GM18907 (cell line): ENCODE measurements at regions not wholly inside any gene's neighbourhood (a gene's known extent, or its start where the extent isn't known, plus 50 kb on each side); places are given as distances from the start of the nearest gene placed in this dataset.
A peak's percentile ranks its signal among the peaks of the same experiment; 100 is the strongest.
"Not testable (repeated sequence)": the region's sequence is repeated elsewhere in the genome, so short reads cannot be mapped to it uniquely, and the experiment has no call there.

Experiments used
- ATAC-seq: cut with Tn5 transposase; IDR thresholded peaks from one replicate; pipeline ENCODE4 v1.9.1; 2021; ENCODE audit warnings: mild to moderate bottlenecking, moderate library complexity; ENCODE audit not compliant: unreplicated experiment

DNA sequence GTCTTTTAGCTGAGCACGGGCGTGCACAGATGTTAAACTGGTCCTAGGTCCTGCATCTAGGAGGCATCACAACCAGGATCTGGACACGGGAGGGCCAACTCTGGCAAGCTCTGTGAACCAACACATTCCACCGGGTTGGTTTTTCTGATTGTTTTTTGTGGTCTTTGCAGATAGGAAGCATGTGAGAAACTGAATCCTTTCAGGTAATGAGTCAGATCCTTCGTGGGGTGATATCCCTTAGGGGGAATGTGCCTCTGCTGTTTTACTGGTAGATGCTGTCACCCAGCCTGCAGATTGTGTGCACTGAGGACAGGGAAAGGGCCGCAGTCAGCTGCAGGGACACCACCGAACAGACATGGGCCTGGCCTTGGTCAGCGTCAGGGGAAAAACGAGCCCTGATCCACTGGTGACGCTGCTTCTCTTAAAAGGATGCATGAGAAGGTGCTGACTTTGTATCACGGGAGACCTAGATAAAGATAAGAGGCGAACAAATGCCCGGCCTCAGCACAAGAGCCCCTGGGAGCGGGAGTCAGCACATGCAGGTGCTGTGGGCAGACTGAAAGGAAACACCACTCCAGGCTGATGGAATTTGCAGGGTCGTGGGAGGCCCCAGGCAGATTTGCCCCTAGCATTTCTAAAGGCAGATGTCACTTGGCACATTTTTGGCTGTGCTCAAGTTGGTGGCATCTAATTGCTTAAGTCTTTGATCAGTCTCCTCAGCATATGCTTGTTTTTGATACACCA lies 51.1 kb downstream of the DOP1B start:
- ATAC-seq, result no peak

DNA sequence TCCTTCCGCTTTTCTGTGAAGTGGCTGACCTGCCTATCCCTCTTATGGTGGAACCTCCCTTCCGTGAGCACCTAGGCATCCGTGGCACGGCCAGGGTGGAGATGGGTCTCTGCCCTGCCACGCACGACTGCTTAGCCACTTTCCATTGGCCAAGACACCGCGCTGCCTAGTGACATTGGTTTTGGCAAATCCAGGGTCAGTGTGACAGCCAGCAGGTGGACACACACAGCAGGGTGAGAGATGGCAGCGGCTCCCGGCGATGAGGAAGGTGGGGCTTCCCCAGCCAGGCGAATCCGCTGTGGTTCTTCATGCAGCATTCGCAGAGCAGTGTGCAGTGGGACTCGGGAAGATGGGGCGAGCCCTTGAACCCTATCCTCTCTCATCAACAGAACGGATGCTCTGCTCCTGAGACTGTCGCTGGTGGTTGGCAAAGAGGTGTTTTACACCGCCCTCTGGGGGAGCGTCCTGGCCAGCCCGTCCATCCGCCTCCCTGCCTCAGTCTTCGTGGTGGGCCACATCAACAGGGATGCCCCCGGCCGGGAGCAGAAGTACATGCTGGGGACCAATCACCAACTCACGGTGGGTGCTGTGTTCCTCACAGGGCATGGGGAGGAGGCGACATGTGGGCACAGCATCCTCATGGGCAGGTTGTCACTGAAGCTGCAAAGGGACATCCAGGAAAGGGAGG lies 51.8 kb downstream of the DOP1B start:
- ATAC-seq, result no peak

DNA sequence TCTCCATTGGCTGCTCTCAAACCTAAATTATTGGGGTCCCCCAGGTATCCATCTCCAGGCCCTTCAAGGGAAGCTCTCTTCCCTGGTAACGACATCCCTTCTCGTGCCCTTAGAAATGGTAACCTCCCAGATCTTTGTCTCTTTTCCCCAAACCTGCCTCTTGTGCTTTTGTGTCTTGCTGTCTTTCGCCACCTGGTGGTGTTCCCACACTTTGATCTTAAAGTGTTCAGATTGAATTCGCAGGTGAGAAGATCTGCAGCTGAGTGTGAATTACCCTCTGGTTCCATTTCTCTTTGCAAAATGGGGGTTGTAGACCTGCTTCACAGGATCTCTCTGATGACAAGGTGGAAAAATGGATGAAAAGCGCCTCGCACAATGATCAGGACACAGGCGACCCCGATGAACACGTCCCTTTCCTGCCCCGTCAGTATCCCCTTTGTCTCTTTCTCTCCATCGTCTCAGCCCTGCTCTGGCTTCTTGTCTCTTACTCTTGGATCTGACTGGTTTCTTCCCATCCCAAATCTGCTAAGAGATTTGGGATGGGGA lies 53.1 kb downstream of the DOP1B start:
- ATAC-seq, result no peak

DNA sequence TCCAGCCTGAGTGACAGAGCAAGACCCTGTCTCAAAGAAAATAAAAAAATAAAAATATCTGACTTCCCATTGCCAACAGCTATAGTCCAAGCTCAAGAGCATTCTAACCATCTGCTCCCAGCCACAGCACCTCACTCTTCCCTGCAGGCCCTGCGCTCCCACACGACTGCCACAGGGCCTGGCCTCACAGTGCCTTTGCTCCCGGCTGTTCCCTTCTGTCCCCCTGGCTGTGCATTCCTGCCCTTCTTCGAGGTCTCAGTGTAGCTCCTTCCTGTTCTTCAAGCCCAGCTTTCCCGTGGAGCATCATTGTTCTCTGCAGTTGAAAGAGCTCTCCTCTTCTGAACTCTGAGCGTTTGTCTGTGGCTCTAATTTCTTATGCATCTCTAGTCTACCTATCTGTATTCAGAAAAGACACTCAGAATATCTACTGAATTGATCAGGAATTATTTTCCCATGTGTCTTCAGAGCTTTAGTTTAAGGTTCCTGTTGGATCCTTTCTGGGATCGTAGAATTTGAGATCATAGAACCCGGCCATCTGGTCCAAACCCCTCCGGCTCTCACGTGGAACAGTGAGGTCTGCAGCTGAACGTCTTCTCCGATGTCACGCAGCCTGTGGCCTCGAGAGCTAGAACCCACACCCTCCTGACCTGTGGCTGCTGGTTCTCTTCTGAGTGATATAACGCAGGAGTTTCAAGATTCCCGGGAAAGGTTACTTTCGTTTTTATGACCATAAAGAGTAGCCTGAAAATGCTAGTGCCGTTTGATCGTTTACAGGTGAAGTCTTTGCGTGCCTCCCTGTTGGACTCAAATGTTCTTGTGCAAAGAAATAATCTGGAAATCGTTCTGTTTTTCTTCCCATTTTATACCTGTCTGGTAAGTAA lies 54.4 kb downstream of the DOP1B start:
- ATAC-seq, result no peak

DNA sequence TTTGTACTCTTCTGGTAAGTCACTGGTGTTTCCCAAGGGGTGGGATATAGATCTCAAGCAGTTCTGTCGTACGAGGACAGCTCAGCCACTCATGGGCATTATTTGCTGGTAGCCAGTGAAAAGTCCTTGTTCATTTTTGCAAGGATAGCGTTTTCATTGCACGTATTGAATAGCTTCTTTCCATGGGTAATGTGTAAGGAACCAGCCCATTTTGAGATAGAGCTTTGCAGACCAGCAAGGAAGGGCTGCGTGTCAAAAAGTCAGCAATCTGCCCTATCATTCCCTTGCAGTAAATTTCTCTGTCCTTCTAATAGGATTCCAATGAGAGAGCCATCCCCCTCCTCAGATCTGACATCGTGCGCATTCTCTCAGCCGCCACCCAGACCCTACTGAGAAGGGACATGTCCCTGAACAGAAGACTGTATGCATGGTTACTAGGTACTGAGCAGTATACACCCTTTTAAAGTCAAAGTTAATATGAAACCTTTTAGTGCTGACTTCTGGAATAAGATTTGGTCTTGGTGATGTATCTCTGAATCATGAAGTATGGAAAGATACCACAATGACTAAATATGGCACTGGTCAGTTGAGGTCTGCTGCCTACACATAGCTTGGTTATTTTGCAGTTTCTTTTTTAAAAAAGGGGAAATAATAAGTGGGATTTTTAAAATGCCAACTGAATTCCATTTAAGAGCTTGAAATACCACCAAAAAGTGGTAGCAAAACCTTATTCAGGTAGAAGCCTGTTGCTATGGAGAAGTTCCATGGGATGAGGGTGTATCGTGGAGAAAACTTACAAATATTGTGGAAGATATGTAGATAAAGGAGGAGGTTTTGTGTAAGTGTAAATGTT lies 55.3 kb downstream of the DOP1B start:
- ATAC-seq, result no peak

DNA sequence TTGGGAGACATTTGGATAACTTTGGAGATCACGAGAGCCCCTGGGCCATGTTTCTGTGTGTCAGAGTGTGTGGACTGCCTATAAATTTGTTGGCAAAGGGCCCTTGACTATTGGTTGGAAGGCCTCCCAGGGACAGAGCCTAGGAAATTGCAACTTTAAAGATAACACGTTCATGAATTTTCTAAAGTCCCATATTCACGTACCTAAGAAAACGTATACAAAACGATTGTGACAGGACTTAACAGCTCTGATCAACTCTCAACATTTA lies 55.8 kb downstream of the DOP1B start:
- ATAC-seq, result no peak

DNA sequence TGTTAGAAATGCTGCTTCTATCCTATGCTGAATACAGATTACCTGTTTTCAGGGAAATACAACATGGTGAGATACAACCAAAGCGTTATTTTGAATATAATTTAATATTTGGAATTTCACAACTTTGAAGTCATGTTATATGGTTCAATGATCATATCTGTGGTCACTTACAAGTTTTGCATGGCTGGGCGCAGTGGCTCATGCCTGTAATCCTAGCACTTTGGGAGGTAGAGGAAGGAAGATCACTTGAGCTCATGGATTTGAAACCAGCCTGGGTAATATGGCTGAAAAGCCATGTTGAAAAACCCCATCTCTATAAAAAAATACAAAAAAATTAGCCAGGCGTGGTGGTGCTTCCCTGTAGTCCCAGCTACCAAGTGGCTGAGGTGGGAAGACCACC lies 57.9 kb downstream of the DOP1B start:
- ATAC-seq, result no peak

DNA sequence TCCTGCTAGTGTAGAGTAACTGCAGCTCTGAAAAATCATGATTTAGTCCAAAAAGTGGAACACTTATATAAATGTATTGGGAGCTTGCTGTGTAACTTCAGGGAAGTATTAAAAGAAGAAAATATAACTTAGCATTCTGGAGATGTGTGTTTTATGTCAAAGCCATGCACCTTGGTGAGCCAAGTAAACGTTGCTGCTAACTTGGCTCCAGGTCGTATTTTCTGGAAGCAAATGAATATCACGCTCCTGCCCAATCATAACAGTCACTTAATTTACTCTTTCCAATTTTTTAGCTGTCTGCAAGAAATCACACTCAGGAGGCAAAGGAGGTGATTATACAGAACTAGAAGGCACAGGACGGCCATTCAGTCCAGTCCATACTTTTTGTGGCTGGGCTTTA lies 61.1 kb downstream of the DOP1B start:
- no peak for ATAC-seq

DNA sequence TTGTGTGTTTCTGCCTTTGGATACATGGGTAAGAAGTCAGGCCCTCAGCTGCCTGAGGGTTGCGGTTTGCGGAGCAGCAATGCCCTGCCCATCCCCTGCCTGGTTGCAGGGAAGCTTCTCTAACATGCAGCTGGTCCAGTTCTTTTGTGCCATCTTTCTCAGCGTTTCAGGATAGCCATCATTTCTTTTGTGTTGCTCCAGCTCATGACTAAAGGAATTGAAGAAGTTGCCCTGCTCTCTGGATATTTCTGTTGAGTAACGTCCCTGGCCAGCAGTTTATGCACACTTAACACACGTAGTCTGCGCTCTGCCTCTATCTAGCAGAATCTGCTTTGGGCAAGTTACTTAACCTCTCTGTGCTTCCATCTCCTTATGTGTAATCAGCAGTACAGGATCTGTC lies 62.1 kb downstream of the DOP1B start:
- ATAC-seq, result no peak

DNA sequence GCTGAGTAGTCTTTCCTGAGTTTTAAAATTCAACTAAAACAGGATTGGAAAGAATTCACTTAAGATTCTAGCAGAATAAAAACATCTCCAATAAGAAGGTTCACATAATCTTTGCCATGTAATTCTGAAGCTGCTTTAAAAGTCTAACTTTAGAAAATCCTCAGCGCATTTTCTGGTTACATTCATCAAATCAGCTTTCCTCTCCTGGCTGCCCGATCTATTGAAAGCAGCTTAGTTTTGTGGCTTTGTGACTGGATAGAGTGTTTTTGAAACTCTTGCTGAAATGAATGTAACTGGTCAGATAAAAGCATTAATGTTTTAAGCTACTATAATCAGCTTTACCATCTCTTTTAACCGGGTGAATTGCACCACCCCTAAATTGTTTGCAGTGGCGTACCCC lies 66.8 kb downstream of the DOP1B start:
- no peak for ATAC-seq

DNA sequence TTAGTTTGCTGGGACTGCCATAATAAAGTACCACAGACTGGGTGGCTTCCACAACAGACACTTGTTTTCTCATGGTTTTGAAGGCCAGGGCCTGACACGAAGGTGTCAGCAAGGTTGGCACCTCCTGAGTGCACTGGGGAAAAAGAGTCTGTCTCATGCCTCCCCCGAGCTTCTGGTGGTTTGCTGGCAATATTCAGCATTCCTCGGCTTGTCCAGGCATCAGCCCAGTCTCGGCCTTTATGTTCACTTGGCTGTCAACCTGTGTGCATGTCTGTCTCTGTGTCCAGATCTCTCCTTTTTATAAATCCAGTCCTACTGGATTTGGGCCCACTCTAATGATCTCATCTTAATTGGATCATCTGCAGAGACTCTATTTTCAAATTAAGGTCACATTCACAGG lies 72.6 kb downstream of the DOP1B start:
- ATAC-seq, result no peak

DNA sequence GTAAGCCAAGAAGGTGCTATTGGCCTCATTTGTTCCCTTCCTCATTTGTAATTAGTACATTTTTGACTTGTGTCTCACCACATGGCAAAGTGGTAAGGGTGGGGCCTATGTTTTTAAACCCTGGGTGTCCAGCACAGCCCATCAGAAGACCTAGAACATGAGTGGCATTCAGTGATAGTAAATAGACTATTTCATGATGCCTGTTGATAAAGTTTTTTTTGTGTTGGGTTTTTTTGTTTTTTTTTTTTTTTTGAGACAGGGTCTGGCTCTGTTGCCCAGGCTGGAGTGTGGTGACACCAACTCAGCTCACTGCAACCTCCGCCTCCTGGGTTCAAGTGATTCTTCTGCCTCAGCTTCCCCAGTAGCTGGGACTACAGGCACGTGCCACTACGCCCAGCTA lies 74.8 kb downstream of the DOP1B start:
- not testable (repeated sequence) for ATAC-seq

DNA sequence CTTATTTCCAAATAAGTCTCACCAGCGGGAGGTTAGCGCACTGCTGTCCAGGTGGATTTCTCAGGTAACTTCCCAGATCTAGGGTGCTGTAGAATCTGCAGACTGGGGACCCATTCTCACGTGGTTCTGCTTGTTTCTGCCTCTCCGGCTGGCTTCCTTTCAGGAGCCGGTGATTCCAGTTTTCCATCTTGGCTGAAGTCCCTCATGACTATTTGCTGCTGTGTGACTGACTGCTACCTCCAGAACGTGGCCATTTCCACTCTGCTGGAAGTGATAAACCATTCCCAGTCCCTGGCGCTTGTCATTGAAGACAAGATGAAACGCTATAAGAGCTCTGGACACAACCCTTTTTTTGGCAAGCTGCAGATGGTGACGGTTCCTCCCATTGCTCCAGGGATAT lies 76.0 kb downstream of the DOP1B start:
- no peak for ATAC-seq

DNA sequence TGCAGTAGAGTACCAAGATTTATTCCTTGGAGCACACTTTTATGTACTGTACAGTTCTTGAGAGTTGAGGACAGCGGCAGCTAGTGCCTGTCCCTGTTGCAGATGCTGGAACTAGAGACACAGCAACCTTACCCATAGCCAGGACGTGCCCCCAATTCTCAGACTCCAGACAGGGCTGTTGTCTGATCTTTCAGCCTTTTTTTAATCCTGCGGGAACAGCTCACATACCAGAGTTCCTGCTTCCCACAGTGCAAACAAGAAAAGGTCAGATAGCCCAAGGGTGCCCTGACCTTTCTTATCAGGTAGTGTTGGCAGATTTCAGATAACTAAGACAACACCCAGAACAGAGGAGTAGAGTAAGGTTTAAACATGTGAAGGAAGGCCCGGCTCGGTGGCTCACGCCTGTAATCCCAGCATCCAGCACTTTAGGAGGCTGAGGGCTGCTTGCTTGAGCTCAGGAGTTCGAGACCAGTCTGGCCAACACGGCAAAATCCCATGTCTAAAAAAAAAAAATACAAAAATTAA lies 78.5 kb downstream of the DOP1B start:
- ATAC-seq, result no peak

DNA sequence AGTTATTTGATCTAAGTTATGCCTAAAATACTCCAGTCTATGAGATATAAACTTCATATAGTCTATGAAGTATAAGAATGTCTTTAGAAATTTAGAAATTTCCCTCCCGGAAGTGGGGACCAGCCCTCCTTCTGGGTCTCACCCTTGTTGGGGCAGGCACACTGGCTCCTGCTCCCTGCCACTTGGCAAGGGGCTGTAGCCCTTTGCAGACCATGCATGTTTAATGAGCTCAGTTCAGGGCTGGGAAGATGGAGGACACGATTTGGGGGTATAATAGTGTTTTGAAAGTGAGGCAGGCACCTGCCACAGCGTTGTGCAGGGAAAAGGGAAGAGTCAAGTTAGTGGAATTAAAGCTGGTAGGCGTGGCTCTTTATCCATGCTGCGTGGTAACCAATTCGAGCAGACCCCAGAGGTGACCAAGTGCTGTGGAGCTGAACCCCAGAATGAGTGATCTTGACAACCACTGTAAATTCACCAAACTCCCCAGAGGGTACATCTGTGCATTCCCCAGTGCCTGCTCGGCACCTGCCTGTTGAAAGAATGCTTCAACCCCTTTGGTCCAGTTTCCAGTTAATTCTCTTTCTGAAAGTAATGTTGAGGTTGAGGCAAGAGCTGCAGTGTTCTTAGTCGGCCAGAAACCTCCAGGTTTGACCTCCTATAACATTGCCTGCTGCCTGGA lies 79.6 kb downstream of the DOP1B start:
- ATAC-seq, result peak; percentile 57

DNA sequence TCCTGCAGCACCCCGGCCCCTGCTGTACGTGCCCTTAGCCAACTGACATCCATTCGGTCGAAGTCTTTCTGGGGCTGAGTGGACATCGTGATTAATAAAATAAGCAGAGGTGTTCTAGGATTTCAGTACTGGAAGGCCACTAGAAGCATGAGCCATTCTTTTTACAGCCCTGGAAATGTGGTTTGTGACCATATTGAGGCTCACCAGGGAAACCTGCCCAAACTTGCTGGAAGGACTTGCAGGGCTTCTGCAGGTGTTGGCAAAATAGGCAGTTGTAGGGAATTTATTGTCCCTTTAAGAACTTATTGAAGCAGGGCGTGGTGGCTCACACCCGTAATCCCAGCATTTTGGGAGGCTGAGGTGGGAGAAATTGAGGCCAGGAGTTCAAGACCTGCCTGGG lies 80.8 kb downstream of the DOP1B start:
- no peak for ATAC-seq

DNA sequence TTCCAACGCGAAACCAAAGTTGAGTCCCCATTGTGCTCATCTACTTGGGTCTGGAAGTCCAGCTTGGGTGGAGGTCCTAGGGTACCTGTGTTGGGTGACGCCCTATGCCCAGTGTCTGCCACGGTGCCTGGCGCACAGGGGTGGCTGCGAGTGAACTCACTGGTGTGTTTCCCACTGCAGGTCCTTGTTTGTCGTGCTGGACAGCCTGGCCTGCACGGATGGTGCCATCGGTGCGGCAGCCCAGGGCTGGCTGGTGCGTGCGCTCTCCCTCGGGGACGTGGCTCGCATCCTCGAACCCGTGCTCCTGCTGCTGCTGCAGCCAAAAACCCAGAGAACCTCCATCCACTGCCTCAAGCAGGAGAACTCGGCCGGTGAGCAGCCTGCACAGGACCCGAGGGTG lies 80.4 kb upstream of the MORC3 start:
- ATAC-seq, result no peak

DNA sequence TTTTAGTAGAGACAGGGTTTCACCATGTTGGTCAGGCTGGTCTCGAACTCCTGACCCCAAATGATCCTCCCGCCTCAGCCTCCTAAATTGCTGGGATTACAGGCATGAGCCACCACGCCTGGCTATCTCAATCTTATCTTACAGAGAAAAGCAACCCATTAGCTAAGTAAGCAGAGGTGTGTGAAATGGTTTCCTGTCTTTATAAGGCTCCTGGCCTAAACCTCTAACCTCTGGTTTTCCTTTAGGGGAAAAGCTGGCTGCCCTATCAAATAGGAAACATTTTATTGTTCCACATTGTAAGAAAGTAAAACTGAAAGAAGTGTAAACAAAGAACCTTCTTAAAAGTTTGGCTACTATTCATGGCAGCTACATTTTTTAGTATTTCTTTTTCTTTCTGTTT lies 78.3 kb upstream of the MORC3 start:
- ATAC-seq, result no peak

DNA sequence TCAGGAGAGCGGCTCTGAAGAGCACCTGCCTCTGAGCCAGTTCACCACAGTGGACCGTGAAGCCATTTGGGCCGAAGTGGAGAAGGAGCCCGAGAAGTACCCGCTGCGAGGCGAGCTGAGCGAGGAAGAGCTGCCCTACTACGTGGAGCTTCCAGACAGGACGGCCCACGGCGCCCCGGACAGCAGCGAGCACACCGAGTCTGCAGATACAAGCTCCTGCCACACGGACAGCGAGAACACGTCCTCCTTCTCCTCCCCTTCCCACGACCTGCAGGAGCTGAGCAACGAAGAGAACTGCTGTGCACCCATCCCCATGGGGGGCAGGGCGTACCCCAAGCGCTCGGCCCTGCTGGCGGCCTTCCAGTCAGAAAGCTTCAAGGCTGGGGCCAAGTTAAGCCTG lies 74.9 kb upstream of the MORC3 start:
- no peak for ATAC-seq

DNA sequence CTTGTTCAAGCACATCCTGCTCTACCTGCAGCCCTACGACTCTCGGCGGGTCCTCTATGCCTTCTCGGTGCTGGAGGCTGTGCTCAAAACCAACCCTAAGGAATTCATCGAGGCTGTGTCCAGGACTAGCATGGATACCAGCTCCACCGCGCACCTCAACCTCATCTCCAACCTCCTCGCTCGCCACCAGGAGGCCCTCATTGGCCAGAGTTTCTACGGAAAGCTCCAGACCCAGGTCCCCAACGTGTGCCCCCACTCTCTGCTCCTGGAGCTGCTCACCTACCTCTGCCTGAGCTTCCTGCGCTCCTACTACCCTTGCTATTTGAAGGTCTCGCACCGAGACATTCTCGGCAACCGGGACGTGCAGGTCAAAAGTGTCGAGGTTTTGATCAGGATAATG lies 74.3 kb upstream of the MORC3 start:
- ATAC-seq, result no peak
